Endothelial cell of umbilical vein (primary cell): ENCODE measurements at regions not wholly inside any gene's neighbourhood (a gene's known extent, or its start where the extent isn't known, plus 50 kb on each side); places are given as distances from the start of the nearest gene placed in this dataset.

ENCODE experiments used
- BruUV-seq: library from RNA; stranded (reverse); fragments of 400-500 nt; replicated peaks from 2 replicates; lab custom pipeline; 2021; lab: Mats Ljungman, UMichigan
- CTCF ChIA-PET: fragments of 300-600, 350-600 bp; sonication (Branson Sonifier 250); formaldehyde crosslinking; loops from one replicate; lab custom pipeline; 2021; ENCODE audit warnings: antibody characterized with exemption, inconsistent platforms; lab: Charles Lee
- POLR2A ChIA-PET: fragments of 300-600, 350-600 bp; sonication (Branson Sonifier 250); formaldehyde crosslinking; loops from one replicate; lab custom pipeline; 2021; ENCODE audit warnings: antibody characterized with exemption, inconsistent platforms; lab: Charles Lee
- DNase-seq: peaks from one replicate; pipeline ENCODE4 v3.0.0-alpha.2; 2011; ENCODE audit warnings: low read depth, low spot score
- FAIRE-seq: peaks from 2 replicates; lab custom pipeline; 2011; peaks lifted over from hg19 to GRCh38; lab: Jason Lieb, UNC
- H2AFZ ChIP-seq: 2 replicates; pipeline ENCODE4 v1.6.0; 2012; ENCODE audit warnings: low read depth, low read length, control low read depth, inconsistent platforms
- H3K27ac ChIP-seq: 2 replicates; pipeline ENCODE4 v1.5.1; 2011; ENCODE audit warnings: low read depth, mild to moderate bottlenecking, control low read depth, low read length, moderate library complexity; ENCODE audit not compliant: insufficient read depth
- H3K27me3 ChIP-seq, 2 experiments: 2 replicates each; pipeline versions ENCODE4 v1.6.0 to v1.6.1; 2011; ENCODE audit warnings: low read length in 2 of 2, mixed read lengths in 1 of 2; ENCODE audit not compliant: control insufficient read depth in 2 of 2, insufficient read depth in 2 of 2
- H3K36me3 ChIP-seq, 2 experiments: 2 replicates in 1 of 2; 3 replicates in 1 of 2; pipeline ENCODE4 v1.5.1; 2011; ENCODE audit warnings: low read length in 2 of 2, mild to moderate bottlenecking in 1 of 2, moderate library complexity in 1 of 2; ENCODE audit not compliant: control insufficient read depth in 2 of 2, insufficient read depth in 2 of 2; ENCODE audit errors: extremely low read depth in 1 of 2
- H3K4me1 ChIP-seq: 3 replicates; pipeline ENCODE4 v1.5.1; 2011; ENCODE audit warnings: mild to moderate bottlenecking, low read length; ENCODE audit not compliant: control insufficient read depth, insufficient read depth; ENCODE audit errors: extremely low read depth
- H3K4me2 ChIP-seq: 2 replicates; pipeline ENCODE4 v1.6.1; 2011; ENCODE audit warnings: low read length, control low read depth, mixed read lengths; ENCODE audit not compliant: insufficient read depth
- H3K4me3 ChIP-seq, 3 experiments: fragments of 200-600 bp in 1 of 3; sonication (generic), shearing (Covaris generic) in 1 of 3; replicated peaks in 1 of 3; 2 replicates each; pipeline ENCODE4 v1.5.1; 2011 to 2016; ENCODE audit warnings: control low read depth in 3 of 3, low read length in 3 of 3, mild to moderate bottlenecking in 2 of 3, inconsistent platforms in 1 of 3, low read depth in 1 of 3, moderate library complexity in 1 of 3; ENCODE audit not compliant: insufficient read depth in 1 of 3
- H3K79me2 ChIP-seq: 2 replicates; pipeline ENCODE4 v1.6.0; 2012; ENCODE audit warnings: low read length, inconsistent platforms; ENCODE audit not compliant: control insufficient read depth, insufficient read depth
- H3K9ac ChIP-seq: replicated peaks from 2 replicates; pipeline ENCODE3; 2011; ENCODE audit warnings: low read length, control low read depth; ENCODE audit not compliant: insufficient read depth; ENCODE audit errors: extremely low read depth
- H3K9me1 ChIP-seq: replicated peaks from 3 replicates; pipeline ENCODE4 v1.6.0; 2011; ENCODE audit warnings: mild to moderate bottlenecking, low read length; ENCODE audit not compliant: control insufficient read depth, insufficient read depth; ENCODE audit errors: extremely low read depth
- H3K9me3 ChIP-seq: replicated peaks from 2 replicates; pipeline ENCODE4 v1.5.1; 2012; ENCODE audit warnings: low read length, inconsistent platforms; ENCODE audit not compliant: control insufficient read depth, insufficient read depth
- H4K20me1 ChIP-seq: replicated peaks from 2 replicates; pipeline ENCODE3; 2011; ENCODE audit warnings: mild to moderate bottlenecking, low read length; ENCODE audit not compliant: control insufficient read depth, insufficient read depth; ENCODE audit errors: extremely low read depth
- EZH2 ChIP-seq: IDR thresholded peaks from 2 replicates; pipeline ENCODE4 v1.6.1; 2012; ENCODE audit warnings: borderline replicate concordance, low read depth, mild to moderate bottlenecking, moderate library complexity, low read length, inconsistent platforms; ENCODE audit not compliant: severe bottlenecking
- FOS ChIP-seq: IDR thresholded peaks from 2 replicates; pipeline ENCODE4 v1.6.1; 2011; ENCODE audit warnings: mild to moderate bottlenecking, low read length, moderate library complexity, borderline replicate concordance; ENCODE audit not compliant: insufficient read depth
- GATA2 ChIP-seq: IDR thresholded peaks from 2 replicates; pipeline ENCODE4 v1.7.0; 2011; ENCODE audit warnings: low read depth, mild to moderate bottlenecking, moderate library complexity, mixed read lengths, low read length; ENCODE audit not compliant: insufficient read length, insufficient read depth
- JUN ChIP-seq: IDR thresholded peaks from 2 replicates; pipeline ENCODE4 v1.6.1; 2011; ENCODE audit warnings: borderline replicate concordance, low read depth; ENCODE audit not compliant: insufficient read length, insufficient read depth
- MAX ChIP-seq: IDR thresholded peaks from 2 replicates; pipeline ENCODE4 v1.6.1; 2011; ENCODE audit not compliant: insufficient read depth, insufficient read length
- MYC ChIP-seq: IDR thresholded peaks from one replicate; pipeline ENCODE4 v1.6.1; 2011; ENCODE audit warnings: mild to moderate bottlenecking, low read depth, low read length
- POLR2A ChIP-seq: IDR thresholded peaks from 2 replicates; pipeline ENCODE4 v1.6.1; 2012; ENCODE audit warnings: low read depth, mild to moderate bottlenecking, control low read depth, low read length
- POLR2AphosphoS5 ChIP-seq: IDR thresholded peaks from 2 replicates; pipeline ENCODE4 v1.6.1; 2012; ENCODE audit warnings: low read depth, mild to moderate bottlenecking, control low read depth, low read length, moderate library complexity; ENCODE audit not compliant: insufficient read depth
- dilution Hi-C: fragments of 300-500 bp; cut with MboI; formaldehyde crosslinking; loops from one replicate; pipeline ENCODE4 v1.15.0; 2019; ENCODE audit warnings: low sequenced_read_pairs; ENCODE audit not compliant: extremely low pct_ligation_motif_present
- intact Hi-C: fragments of 100-400 bp; cut with micrococcal nuclease; formaldehyde crosslinking; loops from one replicate; pipeline ENCODE4 v1.10.0; 2022
- TF ChIP-seq, protein P1 (sequence below), 2 donors: IDR thresholded peaks; 1 replicate in 1 of 2; 2 replicates in 1 of 2; pipeline ENCODE4 v1.5.1; 2011; ENCODE audit warnings: low read length in 2 of 2, mild to moderate bottlenecking in 2 of 2, moderate library complexity in 2 of 2, control low read depth in 1 of 2, inconsistent platforms in 1 of 2, low read depth in 1 of 2; ENCODE audit not compliant: insufficient read depth in 1 of 2; ENCODE audit errors: extremely low read depth in 1 of 2

DNA sequence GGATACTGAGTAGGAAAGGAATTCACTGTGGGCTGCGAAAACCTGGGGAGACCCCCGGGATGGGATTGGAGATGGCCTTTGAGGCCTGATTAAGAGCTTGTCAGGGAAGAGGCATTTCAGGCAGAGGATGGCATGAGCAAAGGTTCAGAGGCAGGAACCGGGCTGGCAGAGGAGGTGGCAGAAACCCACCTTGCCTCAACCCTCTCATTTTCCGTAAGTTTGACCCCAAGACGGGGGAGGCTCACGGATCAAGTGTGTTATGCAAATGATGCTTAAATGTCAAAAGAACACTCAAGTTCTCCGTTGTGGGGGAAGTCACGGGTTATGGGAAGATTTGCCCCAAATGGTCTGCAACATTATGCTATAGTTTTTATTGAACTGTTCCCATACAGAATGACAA is 88.3 kb downstream of the MYCN start:
- H3K9me3 ChIP-seq = peaks cover 3% of the 10 kb centered on the region

More for the DNA sequence above, 88.3 kb downstream of the MYCN start:
- Histone ChIP-seq H4K20me1 (no peaks in the 10 kb centered on the region), H3K27me3 (no peaks in the 10 kb centered on the region), H3K4me2 (no peak overlapping the region), H3K4me1 (no peaks in the 10 kb centered on the region), H3K36me3 (no peaks in the 10 kb centered on the region), H2AFZ (no peak overlapping the region), H3K9me1 (no peaks in the 10 kb centered on the region), H3K4me3 (no peak overlapping the region), H3K79me2 (no peaks in the 10 kb centered on the region), H3K27ac (no peak overlapping the region), H3K9ac (no peak overlapping the region)
- intact Hi-C loops = no loop called here
- TF ChIP-seq POLR2AphosphoS5 = no peak
- no peak for TF ChIP-seq GATA2
- no peak for TF ChIP-seq MAX
- TF ChIP-seq, protein P1, sequence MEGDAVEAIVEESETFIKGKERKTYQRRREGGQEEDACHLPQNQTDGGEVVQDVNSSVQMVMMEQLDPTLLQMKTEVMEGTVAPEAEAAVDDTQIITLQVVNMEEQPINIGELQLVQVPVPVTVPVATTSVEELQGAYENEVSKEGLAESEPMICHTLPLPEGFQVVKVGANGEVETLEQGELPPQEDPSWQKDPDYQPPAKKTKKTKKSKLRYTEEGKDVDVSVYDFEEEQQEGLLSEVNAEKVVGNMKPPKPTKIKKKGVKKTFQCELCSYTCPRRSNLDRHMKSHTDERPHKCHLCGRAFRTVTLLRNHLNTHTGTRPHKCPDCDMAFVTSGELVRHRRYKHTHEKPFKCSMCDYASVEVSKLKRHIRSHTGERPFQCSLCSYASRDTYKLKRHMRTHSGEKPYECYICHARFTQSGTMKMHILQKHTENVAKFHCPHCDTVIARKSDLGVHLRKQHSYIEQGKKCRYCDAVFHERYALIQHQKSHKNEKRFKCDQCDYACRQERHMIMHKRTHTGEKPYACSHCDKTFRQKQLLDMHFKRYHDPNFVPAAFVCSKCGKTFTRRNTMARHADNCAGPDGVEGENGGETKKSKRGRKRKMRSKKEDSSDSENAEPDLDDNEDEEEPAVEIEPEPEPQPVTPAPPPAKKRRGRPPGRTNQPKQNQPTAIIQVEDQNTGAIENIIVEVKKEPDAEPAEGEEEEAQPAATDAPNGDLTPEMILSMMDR (IDR thresholded peaks at IDR 0.05; ENCODE audit: extremely low read depth in 1 of 2, insufficient read depth in 1 of 2, low read depth in 1 of 2, low read length in 2 of 2) = no peak
- TF ChIP-seq FOS = no peak
- TF ChIP-seq POLR2A = no peak
- TF ChIP-seq EZH2 = no peak
- TF ChIP-seq MYC = no peak
- TF ChIP-seq JUN = no peak
- DNase-seq (no peak), FAIRE-seq (no peak)
- no TSS peak for BruUV-seq
- CTCF ChIA-PET = no interaction called here
- POLR2A ChIA-PET = no interaction called here
- dilution Hi-C loops = no loop called here
